Endometrium (tissue), 2 donors: ENCODE measurements at regions not wholly inside any gene's neighbourhood (a gene's known extent, or its start where the extent isn't known, plus 50 kb on each side); places are given as distances from the start of the nearest gene placed in this dataset.

Experiments used
- FAIRE-seq: peaks from 2 replicates; lab custom pipeline; 2012; peaks lifted over from hg19 to GRCh38; lab: Jason Lieb, UNC
- donor health status: control.
- donor health status: control.

GRCh38 chr6:94535798-94536197, 1041.5 kb upstream of the MANEA start:
- no peak for FAIRE-seq

- no peak for FAIRE-seq
Observed at GRCh38 chr6:94511502-94512088, 1065.7 kb upstream of the MANEA start.

- no peak for FAIRE-seq
Observed at GRCh38 chr6:94510877-94511276, 1066.5 kb upstream of the MANEA start.

GRCh38 chr6:94501516-94501915, 1075.8 kb upstream of the MANEA start:
- FAIRE-seq: no peak

GRCh38 chr6:94498099-94498498, 1078.7 kb upstream of the EPHA7 start:
- no peak for FAIRE-seq

GRCh38 chr6:94494500-94494899, 1075.1 kb upstream of the EPHA7 start:
- no peak for FAIRE-seq

GRCh38 chr6:94487371-94487770, 1068.0 kb upstream of the EPHA7 start:
- no peak for FAIRE-seq

GRCh38 chr6:94478133-94479005, 1059.0 kb upstream of the EPHA7 start:
- no peak for FAIRE-seq

- FAIRE-seq: no peak
Observed at GRCh38 chr6:94468830-94469229, 1049.5 kb upstream of the EPHA7 start.

GRCh38 chr6:94464018-94464510, 1044.7 kb upstream of the EPHA7 start:
- no peak for FAIRE-seq

GRCh38 chr6:94463306-94463705, 1043.9 kb upstream of the EPHA7 start:
- no peak for FAIRE-seq

GRCh38 chr6:94462231-94462630, 1042.9 kb upstream of the EPHA7 start:
- no peak for FAIRE-seq

GRCh38 chr6:94456266-94456665, 1036.9 kb upstream of the EPHA7 start:
- no peak for FAIRE-seq

- FAIRE-seq: no peak
Observed at GRCh38 chr6:94454231-94454630, 1034.9 kb upstream of the EPHA7 start.

- FAIRE-seq: no peak
Observed at GRCh38 chr6:94446120-94446519, 1026.8 kb upstream of the EPHA7 start.

GRCh38 chr6:94443701-94444100, 1024.3 kb upstream of the EPHA7 start:
- no peak for FAIRE-seq

- FAIRE-seq: no peak
Observed at GRCh38 chr6:94424692-94425091, 1005.3 kb upstream of the EPHA7 start.

GRCh38 chr6:94417363-94417762, 998.0 kb upstream of the EPHA7 start:
- no peak for FAIRE-seq

GRCh38 chr6:94414041-94414440, 994.7 kb upstream of the EPHA7 start:
- FAIRE-seq: no peak

- no peak for FAIRE-seq
Observed at GRCh38 chr6:94401311-94401710, 982.0 kb upstream of the EPHA7 start.

GRCh38 chr6:94394822-94395221, 975.5 kb upstream of the EPHA7 start:
- no peak for FAIRE-seq

- FAIRE-seq: no peak
Observed at GRCh38 chr6:94389218-94389617, 969.9 kb upstream of the EPHA7 start.

- no peak for FAIRE-seq
Observed at GRCh38 chr6:94377835-94378234, 958.5 kb upstream of the EPHA7 start.

- no peak for FAIRE-seq
Observed at GRCh38 chr6:94376876-94377275, 957.5 kb upstream of the EPHA7 start.
